Activated CD8-positive, alpha-beta memory T cell treated with anti-CD3 and anti-CD28 coated beads, Interleukin-2, amount 10 ng/mL, durations not matched to agents 7 days and 5 days (primary cell): ENCODE measurements at regions not wholly inside any gene's neighbourhood (a gene's known extent, or its start where the extent isn't known, plus 50 kb on each side); places are given as distances from the start of the nearest gene placed in this dataset.

Source experiments
- ATAC-seq: fragments of 150-1000 bp; cut with Tn5 transposase; one replicate; pipeline ENCODE4 v1.10.0; 2021; ENCODE audit warnings: moderate library complexity
- CTCF ChIA-PET: fragments of 350-600 bp; sonication (Branson Sonifier 250); formaldehyde crosslinking; loops from one replicate; lab custom pipeline; 2021; ENCODE audit warnings: antibody characterized with exemption; lab: Charles Lee
- DNase-seq: peaks from one replicate; pipeline ENCODE4 v3.0.0-alpha.2; 2020
- H3K27ac Mint-ChIP-seq: one replicate; pipeline ENCODE4 v1.8.0; 2021; ENCODE audit warnings: mild to moderate bottlenecking, mixed read lengths
- H3K27me3 Mint-ChIP-seq: one replicate; pipeline ENCODE4 v1.8.0; 2021; ENCODE audit warnings: mixed read lengths
- H3K36me3 Mint-ChIP-seq: one replicate; pipeline ENCODE4 v1.8.0; 2021; ENCODE audit warnings: mild to moderate bottlenecking, mixed read lengths
- H3K4me1 Mint-ChIP-seq: one replicate; pipeline ENCODE4 v1.8.0; 2021; ENCODE audit warnings: mixed read lengths
- H3K4me3 Mint-ChIP-seq: one replicate; pipeline ENCODE4 v1.8.0; 2021; ENCODE audit warnings: mild to moderate bottlenecking, moderate library complexity, mixed read lengths
- H3K9me3 Mint-ChIP-seq: one replicate; pipeline ENCODE4 v1.8.0; 2022; ENCODE audit warnings: low read depth, mixed read lengths

GRCh38 chr16:65641049-65641761, 519.3 kb upstream of the CDH11 start:
- ATAC-seq (no peak), DNase-seq (no peak)
- H3K27ac Mint-ChIP-seq: no peak overlapping the region
- no peaks in the 10 kb centered on the region for H3K36me3 Mint-ChIP-seq
- H3K4me3 Mint-ChIP-seq: no peak overlapping the region
- no peaks in the 10 kb centered on the region for H3K4me1 Mint-ChIP-seq
- CTCF ChIA-PET: no interaction called here
- peaks cover 5% of the 10 kb centered on the region for H3K9me3 Mint-ChIP-seq
- no peaks in the 10 kb centered on the region for H3K27me3 Mint-ChIP-seq

GRCh38 chr16:65634833-65635232, 513.0 kb upstream of the CDH11 start:
- DNase-seq (no peak), ATAC-seq (no peak)
- Mint-ChIP-seq H3K4me3 (no peak overlapping the region), H3K9me3 (peaks cover 2% of the 10 kb centered on the region), H3K27ac (no peak overlapping the region), H3K4me1 (no peaks in the 10 kb centered on the region), H3K36me3 (no peaks in the 10 kb centered on the region), H3K27me3 (no peaks in the 10 kb centered on the region)
- CTCF ChIA-PET: no interaction called here

GRCh38 chr16:65634291-65634690, 512.4 kb upstream of the CDH11 start:
- Mint-ChIP-seq H3K27me3 (no peaks in the 10 kb centered on the region), H3K36me3 (no peaks in the 10 kb centered on the region), H3K27ac (no peak overlapping the region), H3K9me3 (peaks cover 6% of the 10 kb centered on the region), H3K4me3 (no peak overlapping the region), H3K4me1 (no peaks in the 10 kb centered on the region)
- DNase-seq (no peak), ATAC-seq (no peak)
- CTCF ChIA-PET: no interaction called here

GRCh38 chr16:65624666-65625065, 502.8 kb upstream of the CDH11 start:
- no peaks in the 10 kb centered on the region for H3K36me3 Mint-ChIP-seq
- ATAC-seq (no peak), DNase-seq (no peak)
- H3K4me1 Mint-ChIP-seq: no peaks in the 10 kb centered on the region
- peaks cover 12% of the 10 kb centered on the region for H3K9me3 Mint-ChIP-seq
- H3K27ac Mint-ChIP-seq: no peak overlapping the region
- H3K4me3 Mint-ChIP-seq: no peak overlapping the region
- CTCF ChIA-PET: no interaction called here
- no peaks in the 10 kb centered on the region for H3K27me3 Mint-ChIP-seq

GRCh38 chr16:65624229-65624628, 502.4 kb upstream of the CDH11 start:
- no peaks in the 10 kb centered on the region for H3K4me1 Mint-ChIP-seq
- no peak overlapping the region for H3K27ac Mint-ChIP-seq
- H3K9me3 Mint-ChIP-seq: peaks cover 10% of the 10 kb centered on the region
- no peak for ATAC-seq
- no peak overlapping the region for H3K4me3 Mint-ChIP-seq
- H3K27me3 Mint-ChIP-seq: no peaks in the 10 kb centered on the region
- DNase-seq: no peak
- H3K36me3 Mint-ChIP-seq: no peaks in the 10 kb centered on the region
- CTCF ChIA-PET: no interaction called here

GRCh38 chr16:65622871-65623270, 501.0 kb upstream of the CDH11 start:
- no peaks in the 10 kb centered on the region for H3K4me1 Mint-ChIP-seq
- no peaks in the 10 kb centered on the region for H3K36me3 Mint-ChIP-seq
- no peak for ATAC-seq
- DNase-seq: no peak
- H3K9me3 Mint-ChIP-seq: peaks cover 8% of the 10 kb centered on the region
- CTCF ChIA-PET: no interaction called here
- no peak overlapping the region for H3K27ac Mint-ChIP-seq
- no peaks in the 10 kb centered on the region for H3K27me3 Mint-ChIP-seq
- no peak overlapping the region for H3K4me3 Mint-ChIP-seq

GRCh38 chr16:65622151-65622550, 500.3 kb upstream of the CDH11 start:
- CTCF ChIA-PET: no interaction called here
- peaks cover 7% of the 10 kb centered on the region for H3K9me3 Mint-ChIP-seq
- H3K27me3 Mint-ChIP-seq: no peaks in the 10 kb centered on the region
- DNase-seq (no peak), ATAC-seq (no peak)
- no peak overlapping the region for H3K27ac Mint-ChIP-seq
- H3K4me1 Mint-ChIP-seq: no peaks in the 10 kb centered on the region
- H3K36me3 Mint-ChIP-seq: no peaks in the 10 kb centered on the region
- H3K4me3 Mint-ChIP-seq: no peak overlapping the region

- H3K4me1 Mint-ChIP-seq: no peaks in the 10 kb centered on the region
- CTCF ChIA-PET: no interaction called here
- no peak overlapping the region for H3K4me3 Mint-ChIP-seq
- no peak for ATAC-seq
- DNase-seq: no peak
- H3K9me3 Mint-ChIP-seq: peaks cover 7% of the 10 kb centered on the region
- H3K27me3 Mint-ChIP-seq: no peaks in the 10 kb centered on the region
- H3K27ac Mint-ChIP-seq: no peak overlapping the region
- H3K36me3 Mint-ChIP-seq: no peaks in the 10 kb centered on the region
Observed at GRCh38 chr16:65621640-65622039, 499.8 kb upstream of the CDH11 start.

- Mint-ChIP-seq H3K27me3 (no peaks in the 10 kb centered on the region), H3K36me3 (no peaks in the 10 kb centered on the region), H3K4me3 (no peak overlapping the region), H3K27ac (no peak overlapping the region), H3K9me3 (peaks cover 5% of the 10 kb centered on the region), H3K4me1 (no peaks in the 10 kb centered on the region)
- ATAC-seq: no peak
- CTCF ChIA-PET: no interaction called here
- no peak for DNase-seq
Observed at GRCh38 chr16:65619606-65620005, 497.7 kb upstream of the CDH11 start.

GRCh38 chr16:65618931-65619330, 497.1 kb upstream of the CDH11 start:
- DNase-seq (no peak), ATAC-seq (no peak)
- H3K27ac Mint-ChIP-seq: no peak overlapping the region
- H3K27me3 Mint-ChIP-seq: no peaks in the 10 kb centered on the region
- H3K9me3 Mint-ChIP-seq: peaks cover 5% of the 10 kb centered on the region
- H3K36me3 Mint-ChIP-seq: no peaks in the 10 kb centered on the region
- H3K4me1 Mint-ChIP-seq: no peaks in the 10 kb centered on the region
- H3K4me3 Mint-ChIP-seq: no peak overlapping the region
- CTCF ChIA-PET: no interaction called here

GRCh38 chr16:65618333-65618732, 496.5 kb upstream of the CDH11 start:
- no peaks in the 10 kb centered on the region for H3K4me1 Mint-ChIP-seq
- H3K27me3 Mint-ChIP-seq: no peaks in the 10 kb centered on the region
- H3K9me3 Mint-ChIP-seq: peaks cover 5% of the 10 kb centered on the region
- H3K4me3 Mint-ChIP-seq: no peak overlapping the region
- H3K27ac Mint-ChIP-seq: no peak overlapping the region
- ATAC-seq (no peak), DNase-seq (no peak)
- CTCF ChIA-PET: no interaction called here
- H3K36me3 Mint-ChIP-seq: no peaks in the 10 kb centered on the region

- CTCF ChIA-PET: no interaction called here
- ATAC-seq (no peak), DNase-seq (no peak)
- H3K4me3 Mint-ChIP-seq: no peak overlapping the region
- no peak overlapping the region for H3K27ac Mint-ChIP-seq
- H3K36me3 Mint-ChIP-seq: no peaks in the 10 kb centered on the region
- no peaks in the 10 kb centered on the region for H3K4me1 Mint-ChIP-seq
- H3K9me3 Mint-ChIP-seq: peaks cover 3% of the 10 kb centered on the region
- no peaks in the 10 kb centered on the region for H3K27me3 Mint-ChIP-seq
Observed at GRCh38 chr16:65617421-65617820, 495.6 kb upstream of the CDH11 start.

- CTCF ChIA-PET: no interaction called here
Observed at GRCh38 chr16:65608455-65608854, 486.6 kb upstream of the CDH11 start.

GRCh38 chr16:65604771-65605170, 482.9 kb upstream of the CDH11 start:
- no peak for DNase-seq
- H3K4me1 Mint-ChIP-seq: no peaks in the 10 kb centered on the region
- H3K4me3 Mint-ChIP-seq: no peak overlapping the region
- no peaks in the 10 kb centered on the region for H3K36me3 Mint-ChIP-seq
- H3K27me3 Mint-ChIP-seq: no peaks in the 10 kb centered on the region
- no peak for ATAC-seq
- CTCF ChIA-PET: no interaction called here
- H3K27ac Mint-ChIP-seq: no peak overlapping the region
- H3K9me3 Mint-ChIP-seq: no peaks in the 10 kb centered on the region

More at GRCh38 chr16:65608455-65608854, 486.6 kb upstream of the CDH11 start:
- H3K4me3 Mint-ChIP-seq: no peak overlapping the region
- peaks cover 5% of the 10 kb centered on the region for H3K9me3 Mint-ChIP-seq
- DNase-seq: no peak
- no peak overlapping the region for H3K27ac Mint-ChIP-seq
- H3K36me3 Mint-ChIP-seq: no peaks in the 10 kb centered on the region
- no peaks in the 10 kb centered on the region for H3K4me1 Mint-ChIP-seq
- ATAC-seq: no peak
- no peaks in the 10 kb centered on the region for H3K27me3 Mint-ChIP-seq

GRCh38 chr16:65601781-65602180, 479.9 kb upstream of the CDH11 start:
- Mint-ChIP-seq H3K9me3 (peaks cover 2% of the 10 kb centered on the region), H3K36me3 (no peaks in the 10 kb centered on the region), H3K27ac (no peak overlapping the region), H3K4me1 (no peaks in the 10 kb centered on the region), H3K27me3 (no peaks in the 10 kb centered on the region), H3K4me3 (no peak overlapping the region)
- DNase-seq: no peak
- CTCF ChIA-PET: no interaction called here
- ATAC-seq: no peak
